HG03097 (cell line): ENCODE measurements at regions not wholly inside any gene's neighbourhood (a gene's known extent, or its start where the extent isn't known, plus 50 kb on each side); places are given as distances from the start of the nearest gene placed in this dataset.

Source experiments
- ATAC-seq: cut with Tn5 transposase; IDR thresholded peaks from one replicate; pipeline ENCODE4 v1.9.1; 2021; ENCODE audit not compliant: unreplicated experiment, low FRiP score

DNA sequence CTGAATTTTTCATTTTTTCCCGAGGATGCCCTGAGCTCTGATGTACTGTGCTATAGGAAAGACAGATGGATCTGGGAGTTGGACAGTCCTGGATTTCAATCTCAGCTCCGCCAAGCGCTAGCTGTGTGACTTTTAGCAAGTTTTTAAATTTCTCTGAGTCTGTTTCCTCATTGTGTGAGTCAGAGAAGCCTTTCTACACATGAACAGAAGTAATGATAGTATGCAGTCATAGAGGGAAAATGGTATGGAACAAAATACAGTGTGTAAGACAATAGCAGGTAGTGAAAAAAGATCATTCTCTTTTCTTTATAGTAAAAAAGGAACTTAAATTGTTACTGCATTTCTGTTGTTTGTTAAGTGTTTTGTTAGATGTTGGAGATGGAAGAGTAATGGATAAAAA, 52.4 kb upstream of the PPM1B start:
- no peak for ATAC-seq

GRCh38 chr2:44118257-44118656, 50.4 kb upstream of the PPM1B start:
- ATAC-seq, result no peak
